ENCODE measurements at regions not wholly inside any gene's neighbourhood (a gene's known extent, or its start where the extent isn't known, plus 50 kb on each side); places are given as distances from the start of the nearest gene placed in this dataset.
"Not testable (repeated sequence)": the region's sequence is repeated elsewhere in the genome, so short reads cannot be mapped to it uniquely, and the experiment has no call there.

DNA sequence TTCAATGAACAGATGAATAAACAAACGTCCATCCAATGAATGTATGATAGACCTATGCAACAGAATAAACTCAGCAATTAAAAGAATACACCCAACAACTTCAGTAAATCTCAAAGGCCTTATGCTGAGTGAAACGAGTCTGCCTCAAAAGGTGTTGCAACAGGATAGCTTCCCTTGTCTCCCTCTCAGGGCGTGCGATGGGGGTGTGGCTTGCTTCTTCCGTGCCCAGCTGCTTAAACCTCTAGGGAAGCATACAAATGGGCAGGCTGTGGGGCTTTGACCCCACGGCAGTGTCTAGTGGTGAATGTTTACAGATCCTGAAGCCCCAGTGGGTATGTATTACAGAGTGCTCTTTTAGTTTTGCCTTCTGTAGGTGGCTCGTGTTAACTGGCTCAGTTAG, 87.0 kb upstream of the CCL21 start:
- DNase-seq (ENCODE audit: low read depth in 2 of 2, low spot score in 1 of 2): no peak

DNA sequence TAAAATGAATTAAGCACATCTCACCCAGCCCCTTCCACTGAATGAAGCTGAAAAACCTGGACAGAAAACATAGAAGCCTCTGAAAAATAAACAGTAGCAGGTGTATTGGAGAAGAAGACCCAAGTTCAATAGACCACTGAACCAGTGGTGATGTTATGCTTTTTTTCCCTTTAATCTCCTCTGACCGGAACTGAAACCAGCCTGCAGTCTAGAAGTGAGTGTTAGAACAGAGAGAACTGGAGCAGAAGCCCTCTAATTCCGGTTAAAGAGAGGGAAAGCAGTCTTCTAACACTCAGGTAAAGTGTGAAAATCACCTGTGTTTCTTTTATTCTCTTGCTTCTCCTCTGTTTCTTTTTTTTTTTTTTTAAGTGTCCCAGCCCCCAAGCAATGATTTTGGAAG, 83.5 kb upstream of the CCL21 start:
- no peak for DNase-seq (ENCODE audit: low read depth in 2 of 2, low spot score in 1 of 2)

DNA sequence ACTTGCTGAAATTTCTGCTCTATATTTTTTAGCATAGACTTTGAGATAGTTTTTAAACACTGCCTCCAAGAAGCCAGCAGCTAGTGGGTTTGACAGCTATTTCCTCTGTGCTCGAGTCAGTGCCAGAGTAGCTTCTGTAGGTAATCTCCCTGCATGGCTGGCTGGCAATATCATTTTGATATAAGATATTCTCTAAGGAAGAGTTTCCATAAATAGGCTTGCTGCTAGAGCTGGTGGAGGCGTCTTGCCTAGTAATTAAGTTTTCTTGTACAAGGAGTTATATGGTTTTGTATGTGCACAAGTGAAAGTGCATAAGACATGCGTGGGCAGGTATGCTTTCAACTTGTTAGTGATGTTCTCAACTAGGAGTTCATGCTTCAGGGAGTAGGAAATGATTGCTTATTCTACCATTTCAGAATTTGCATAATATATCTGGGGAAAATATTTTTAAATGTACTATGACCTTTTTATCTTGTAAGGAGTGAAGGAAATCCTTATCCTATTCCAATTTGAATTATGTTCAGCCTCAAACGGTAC, 74.1 kb upstream of the CCL21 start:
- no peak for DNase-seq (ENCODE audit: low read depth in 2 of 2, low spot score in 1 of 2)

DNA sequence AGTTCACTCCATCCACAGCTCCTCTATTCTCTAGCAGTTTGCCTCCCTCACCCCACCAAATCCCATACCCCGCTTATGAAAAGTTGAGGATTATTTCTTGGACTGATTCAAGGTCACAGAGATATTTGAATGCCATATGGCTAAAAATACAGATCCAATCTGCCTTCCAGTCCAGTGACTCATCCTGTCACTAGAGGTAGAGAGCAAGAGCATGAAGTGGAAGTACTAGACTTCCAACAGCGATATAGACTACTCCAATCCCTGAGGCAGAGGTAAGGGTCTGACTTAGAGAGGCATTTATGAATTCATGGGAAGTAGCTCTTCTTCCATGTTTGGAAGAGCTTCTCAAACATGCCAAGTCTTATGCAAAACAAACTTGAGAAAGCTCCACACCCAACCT, 72.4 kb upstream of the CCL21 start:
- DNase-seq (ENCODE audit: low read depth in 2 of 2, low spot score in 1 of 2): no peak

DNA sequence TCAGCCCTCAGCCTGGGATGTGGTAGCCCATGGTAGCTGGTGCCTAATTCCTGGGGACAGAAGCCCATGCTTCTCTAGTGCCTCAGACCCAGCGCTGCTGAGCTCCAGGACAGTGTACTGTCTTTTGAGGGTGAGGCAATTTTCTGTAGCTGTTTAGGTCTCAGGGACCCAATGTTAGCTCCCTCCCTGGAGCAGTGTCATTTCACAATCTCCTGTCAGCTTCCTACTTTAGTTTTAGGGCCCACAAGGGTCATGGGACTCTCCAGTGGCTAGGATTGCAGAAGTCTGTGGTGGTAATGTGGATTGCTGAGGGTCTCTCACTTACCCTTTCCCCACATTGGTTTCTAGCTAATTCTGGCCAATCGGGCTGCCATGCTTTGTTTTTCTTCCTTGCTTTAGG, 67.7 kb upstream of the CCL21 start:
- no peak for DNase-seq (ENCODE audit: low read depth in 2 of 2, low spot score in 1 of 2)

DNA sequence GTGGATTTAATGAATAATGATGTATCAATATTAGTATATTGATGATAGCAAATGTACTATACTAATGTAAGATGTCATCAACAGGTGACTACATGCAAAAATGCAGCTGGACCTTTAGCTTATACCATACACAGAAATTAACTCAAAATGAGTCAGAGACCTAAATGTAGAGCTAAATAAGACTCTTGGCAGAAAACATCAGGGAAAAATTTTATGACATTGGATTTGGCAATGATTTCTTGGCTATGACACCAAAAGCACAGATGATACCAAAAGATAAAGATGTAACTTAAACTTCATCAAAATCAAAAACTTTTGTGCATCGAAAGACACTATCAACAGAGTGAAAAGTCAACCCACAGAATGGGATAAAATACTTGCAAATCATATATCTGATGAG, 64.0 kb upstream of the CCL21 start:
- no peak for DNase-seq (ENCODE audit: low read depth in 2 of 2, low spot score in 1 of 2)

DNA sequence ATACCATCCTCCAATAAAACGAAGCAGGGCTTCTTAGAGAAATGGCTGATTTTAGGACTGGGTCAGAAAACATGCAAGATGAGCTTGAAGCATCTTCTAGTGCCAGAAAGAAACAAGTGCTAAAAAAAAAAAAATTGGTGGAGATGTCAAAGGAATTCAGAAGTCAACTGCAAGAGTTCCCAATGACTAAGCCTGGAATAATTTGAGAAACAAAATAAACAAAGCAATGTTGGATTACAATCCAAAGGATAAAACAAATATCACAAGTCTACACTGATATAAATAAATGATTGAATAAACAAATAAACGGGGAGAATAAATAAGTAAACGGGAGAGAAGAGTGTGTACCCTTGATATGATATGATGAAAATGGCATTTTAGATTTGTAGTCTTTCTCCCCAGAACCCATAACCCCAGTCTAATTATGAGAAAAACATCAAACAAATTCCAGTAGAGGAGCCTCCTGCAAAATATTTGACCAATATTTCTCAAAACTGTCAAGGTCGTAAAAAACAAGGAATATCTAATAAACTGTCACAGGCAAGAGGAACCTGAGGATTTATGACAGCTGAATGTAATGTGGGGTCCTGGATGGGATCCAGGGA, 63.5 kb upstream of the CCL21 start:
- no peak for DNase-seq (ENCODE audit: low read depth in 2 of 2, low spot score in 1 of 2)

DNA sequence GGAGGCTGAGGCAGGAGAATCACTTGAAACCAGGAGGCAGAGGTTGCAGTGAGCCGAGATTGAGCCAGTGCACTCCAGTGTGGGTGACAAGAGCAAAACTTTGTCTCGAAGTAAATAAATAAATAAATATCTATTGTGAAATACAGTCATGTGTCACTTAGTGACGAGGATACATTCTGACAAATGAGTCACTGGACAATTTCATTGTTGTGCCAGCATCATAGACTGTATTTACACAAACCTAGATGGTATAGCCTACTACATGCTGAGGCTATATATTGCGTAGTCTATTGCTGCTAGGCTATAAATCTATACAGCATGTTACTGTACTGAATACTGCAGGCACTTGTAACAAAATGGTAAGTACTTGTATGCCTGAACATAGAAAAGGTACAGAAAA, 61.1 kb upstream of the CCL21 start:
- DNase-seq (ENCODE audit: low read depth in 2 of 2, low spot score in 1 of 2): no peak

DNA sequence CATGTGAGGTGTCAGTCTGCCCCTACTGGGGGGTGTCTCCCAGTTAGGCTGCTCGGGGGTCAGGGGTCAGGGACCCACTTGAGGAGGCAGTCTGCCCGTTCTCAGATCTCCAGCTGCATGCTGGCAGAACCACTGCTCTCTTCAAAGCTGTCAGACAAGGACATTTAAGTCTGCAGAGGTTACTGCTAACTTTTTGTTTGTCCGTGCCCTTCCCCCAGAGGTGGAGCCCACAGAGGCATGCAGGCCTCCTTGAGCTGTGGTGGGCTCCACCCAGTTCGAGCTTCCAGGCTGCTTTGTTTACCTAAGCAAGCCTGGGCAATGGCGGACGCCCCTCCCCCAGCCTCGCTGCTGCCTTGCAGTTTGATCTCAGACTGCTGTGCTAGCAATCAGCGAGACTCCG, 57.2 kb upstream of the CCL21 start:
- DNase-seq (ENCODE audit: low read depth in 2 of 2, low spot score in 1 of 2): not testable (repeated sequence)

DNA sequence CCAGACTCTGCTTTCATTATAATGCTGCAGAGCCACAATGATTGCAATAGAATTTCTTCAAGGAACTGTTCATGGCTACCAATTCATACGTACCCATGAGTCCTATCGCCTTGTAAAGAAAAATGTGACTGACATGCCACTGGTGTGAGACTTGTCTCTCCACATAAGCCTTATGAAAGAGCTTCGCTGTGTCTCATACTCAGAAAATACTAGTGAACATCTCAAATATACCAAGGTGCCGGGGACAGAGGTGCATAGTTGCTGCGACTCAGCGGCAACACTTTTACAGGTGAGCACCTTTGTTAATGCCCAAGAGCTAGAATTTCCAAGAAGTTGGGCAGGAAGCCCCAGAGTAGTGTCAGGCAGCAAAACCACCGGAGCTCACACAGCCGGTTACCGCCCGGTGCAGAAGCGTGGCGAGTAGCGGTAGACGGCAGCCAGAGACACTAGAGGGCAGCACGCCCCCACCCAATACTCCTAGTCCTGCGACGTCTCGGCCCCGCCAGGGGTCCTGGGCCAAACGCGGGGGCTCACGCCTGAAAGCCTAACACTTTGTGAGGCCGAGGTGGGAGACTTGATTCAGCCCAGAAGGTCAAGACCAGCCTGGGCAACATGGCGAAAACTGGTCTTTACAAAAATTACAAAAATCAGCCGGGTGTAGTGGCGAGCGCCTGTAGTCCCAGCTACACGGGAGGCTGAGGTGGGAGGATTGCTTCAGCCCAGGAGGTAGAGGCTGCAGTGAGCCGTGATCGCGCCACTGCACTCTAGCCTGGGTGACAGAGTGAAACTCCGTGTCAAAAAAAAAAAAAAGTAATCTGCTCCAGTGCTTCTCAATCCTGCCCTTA, 50.5 kb upstream of the CCL21 start:
- peak in 1 of 2 donors; percentile 3 for DNase-seq (ENCODE audit: low read depth in 2 of 2, low spot score in 1 of 2)

Data from stimulated activated CD8-positive, alpha-beta memory T cell treated with anti-CD3 and anti-CD28 coated beads, Interleukin-4, amount 100 ng/mL, for 1 hour (primary cell).